Esophagus squamous epithelium (tissue), 4 donors: ENCODE measurements at regions not wholly inside any gene's neighbourhood (a gene's known extent, or its start where the extent isn't known, plus 50 kb on each side); places are given as distances from the start of the nearest gene placed in this dataset.

ENCODE experiments used
- CTCF ChIP-seq, 6 experiments: fragments of 450-650 bp in 4 of 6; fragments of 200-600 bp in 2 of 6; sonication (generic) in 2 of 6; IDR thresholded peaks; one replicate each; pipeline ENCODE4 v1.5.1; 2016 to 2019; ENCODE audit warnings: antibody characterized with exemption in 6 of 6, mild to moderate bottlenecking in 4 of 6, moderate library complexity in 4 of 6
- POLR2A ChIP-seq, 4 donors: fragments of 450-650 bp; IDR thresholded peaks; one replicate each; pipeline ENCODE4 v1.6.1; 2017; ENCODE audit warnings: antibody characterized with exemption in 4 of 4, mild to moderate bottlenecking in 4 of 4, moderate library complexity in 3 of 4

- TF ChIP-seq POLR2A (IDR thresholded peaks at IDR 0.05) (no peak), CTCF (IDR thresholded peaks at IDR 0.05) (peak in 1 of 6 experiments; percentile 14)
Observed at GRCh38 chr4:137283737-137284136, 248.6 kb downstream of the PCDH18 start.
